Brain microvascular endothelial cell (primary cell): ENCODE measurements at regions not wholly inside any gene's neighbourhood (a gene's known extent, or its start where the extent isn't known, plus 50 kb on each side); places are given as distances from the start of the nearest gene placed in this dataset.

Source experiments
- DNase-seq: peaks from one replicate; pipeline ENCODE4 v3.0.0-alpha.2; 2020
- H3K27ac ChIP-seq: fragments of 250-450 bp; sonication (Bioruptor Pico); 2 replicates; pipeline ENCODE4 v1.5.1; 2020; ENCODE audit warnings: mild to moderate bottlenecking, moderate library complexity
- H3K27me3 ChIP-seq: fragments of 250-450 bp; sonication (Bioruptor Pico); replicated peaks from 2 replicates; pipeline ENCODE4 v1.5.1; 2020; ENCODE audit warnings: mild to moderate bottlenecking
- H3K36me3 ChIP-seq: fragments of 250-450 bp; sonication (Bioruptor Pico); replicated peaks from 2 replicates; pipeline ENCODE4 v1.5.1; 2020; ENCODE audit warnings: mild to moderate bottlenecking
- H3K4me3 ChIP-seq: 2 replicates; pipeline ENCODE4 v1.5.1; 2011; ENCODE audit warnings: low read depth, mild to moderate bottlenecking, control low read depth, low read length, moderate library complexity
- in situ Hi-C: cut with HindIII; loops from 2 replicates; pipeline ENCODE4 v1.10.0; 2017; ENCODE audit warnings: low sequenced_read_pairs, low pct_ligation_motif_present
- TF ChIP-seq, protein P1 (sequence below): IDR thresholded peaks from 2 replicates; pipeline ENCODE4 v1.5.1; 2011; ENCODE audit warnings: low read depth, mild to moderate bottlenecking, moderate library complexity, low read length, control low read depth, inconsistent platforms; ENCODE audit errors: missing control alignments

DNA sequence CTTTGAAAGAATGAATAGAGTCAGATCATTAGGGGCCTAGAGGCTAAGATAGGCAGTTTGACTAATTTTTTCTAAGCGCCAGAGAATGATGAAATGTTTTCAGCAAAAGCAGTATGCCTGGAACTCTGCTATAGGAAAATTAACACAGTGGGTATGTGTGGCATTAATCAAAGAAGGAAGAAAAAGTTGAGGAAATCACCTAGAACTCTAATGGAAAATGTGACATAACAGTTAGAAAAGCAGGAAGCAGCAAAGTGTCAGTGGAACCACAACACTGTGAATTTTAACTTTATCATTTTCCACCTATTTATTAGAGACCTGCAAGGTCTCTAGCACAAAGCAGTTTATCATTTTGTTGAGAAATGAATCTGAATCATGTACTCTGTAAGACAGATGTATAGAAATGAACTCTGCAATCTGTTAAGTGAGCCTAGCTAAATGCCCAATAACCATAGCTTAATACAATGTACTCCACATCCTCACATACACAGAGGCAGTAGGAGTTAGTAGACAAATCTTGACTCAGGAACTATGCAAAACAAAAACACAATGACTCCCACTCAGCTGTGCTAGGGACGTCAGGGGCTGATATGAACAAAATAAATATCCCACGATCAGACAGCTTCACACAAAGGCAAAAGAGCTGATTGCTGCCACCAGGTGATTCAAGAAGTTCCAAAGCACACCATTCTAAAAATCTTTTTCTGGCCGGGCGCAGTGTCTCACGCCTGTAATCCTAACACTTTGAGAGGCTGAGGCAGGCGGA, 500.7 kb upstream of the NFIA start:
- Histone ChIP-seq H3K27me3 (no peaks in the 10 kb centered on the region), H3K36me3 (no peaks in the 10 kb centered on the region), H3K27ac (peak overlapping the region; percentile 60), H3K4me3 (no peak overlapping the region)
- in situ Hi-C loops, result no loop called here
- TF ChIP-seq, protein P1, sequence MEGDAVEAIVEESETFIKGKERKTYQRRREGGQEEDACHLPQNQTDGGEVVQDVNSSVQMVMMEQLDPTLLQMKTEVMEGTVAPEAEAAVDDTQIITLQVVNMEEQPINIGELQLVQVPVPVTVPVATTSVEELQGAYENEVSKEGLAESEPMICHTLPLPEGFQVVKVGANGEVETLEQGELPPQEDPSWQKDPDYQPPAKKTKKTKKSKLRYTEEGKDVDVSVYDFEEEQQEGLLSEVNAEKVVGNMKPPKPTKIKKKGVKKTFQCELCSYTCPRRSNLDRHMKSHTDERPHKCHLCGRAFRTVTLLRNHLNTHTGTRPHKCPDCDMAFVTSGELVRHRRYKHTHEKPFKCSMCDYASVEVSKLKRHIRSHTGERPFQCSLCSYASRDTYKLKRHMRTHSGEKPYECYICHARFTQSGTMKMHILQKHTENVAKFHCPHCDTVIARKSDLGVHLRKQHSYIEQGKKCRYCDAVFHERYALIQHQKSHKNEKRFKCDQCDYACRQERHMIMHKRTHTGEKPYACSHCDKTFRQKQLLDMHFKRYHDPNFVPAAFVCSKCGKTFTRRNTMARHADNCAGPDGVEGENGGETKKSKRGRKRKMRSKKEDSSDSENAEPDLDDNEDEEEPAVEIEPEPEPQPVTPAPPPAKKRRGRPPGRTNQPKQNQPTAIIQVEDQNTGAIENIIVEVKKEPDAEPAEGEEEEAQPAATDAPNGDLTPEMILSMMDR, result no peak
- peak; percentile 85 for DNase-seq

DNA sequence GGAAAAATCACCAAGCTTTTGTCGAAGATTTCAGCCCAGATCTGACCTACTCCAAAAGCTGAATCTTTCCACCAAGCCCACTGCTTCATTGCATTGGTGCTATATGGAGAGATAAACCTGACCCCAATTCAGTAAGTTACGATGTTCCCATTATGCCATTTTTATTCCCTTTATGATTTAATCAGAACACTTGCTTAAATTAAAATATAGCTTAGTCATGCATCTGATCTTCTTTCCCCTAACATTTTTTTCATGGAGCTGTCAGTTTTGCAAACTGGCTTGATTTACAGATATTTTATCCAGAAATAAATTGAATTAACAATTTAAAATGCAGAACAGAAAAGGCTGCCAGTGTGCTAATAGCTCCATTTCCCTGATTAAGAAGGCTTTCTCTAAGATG, 503.5 kb upstream of the C1orf87 start:
- Histone ChIP-seq H3K4me3 (no peak overlapping the region), H3K27ac (no peak overlapping the region), H3K36me3 (no peaks in the 10 kb centered on the region), H3K27me3 (no peaks in the 10 kb centered on the region)
- TF ChIP-seq, protein P1, result no peak
- no peak for DNase-seq
- in situ Hi-C loops, result no loop called here

DNA sequence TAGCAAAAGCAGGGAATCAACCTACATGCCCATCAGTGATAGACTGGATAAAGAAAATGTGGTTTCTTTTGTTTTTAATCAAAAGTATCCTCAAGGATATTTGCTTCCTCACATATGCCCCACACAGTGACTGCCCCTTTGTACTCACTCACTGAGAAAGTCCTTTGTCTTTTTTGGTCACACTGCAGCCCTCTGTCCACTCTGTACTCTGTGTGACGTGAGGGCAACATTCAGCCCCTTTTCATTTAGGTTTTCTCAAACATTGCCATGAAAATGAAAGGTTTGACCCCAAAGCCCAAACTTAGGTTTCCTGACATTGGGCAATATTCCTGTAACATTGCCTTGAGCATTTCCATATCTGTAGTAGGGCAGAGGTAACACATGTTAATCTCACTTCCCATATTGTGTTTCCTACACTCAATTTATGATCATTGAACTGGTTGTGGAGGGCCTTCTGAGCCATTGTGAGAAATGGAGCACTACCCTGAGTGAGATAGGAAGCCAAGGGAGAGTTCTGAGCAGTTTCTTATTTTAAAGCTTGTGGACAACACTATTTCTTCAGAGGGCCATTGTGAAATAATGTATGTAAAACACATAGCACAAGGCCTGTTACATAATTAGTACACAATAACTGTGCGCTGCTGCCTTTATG, 501.9 kb upstream of the C1orf87 start:
- H3K27me3 ChIP-seq, result no peaks in the 10 kb centered on the region
- DNase-seq, result no peak
- H3K27ac ChIP-seq, result no peak overlapping the region
- TF ChIP-seq, protein P1, result no peak
- H3K4me3 ChIP-seq, result no peak overlapping the region
- in situ Hi-C loops, result no loop called here
- H3K36me3 ChIP-seq, result no peaks in the 10 kb centered on the region

DNA sequence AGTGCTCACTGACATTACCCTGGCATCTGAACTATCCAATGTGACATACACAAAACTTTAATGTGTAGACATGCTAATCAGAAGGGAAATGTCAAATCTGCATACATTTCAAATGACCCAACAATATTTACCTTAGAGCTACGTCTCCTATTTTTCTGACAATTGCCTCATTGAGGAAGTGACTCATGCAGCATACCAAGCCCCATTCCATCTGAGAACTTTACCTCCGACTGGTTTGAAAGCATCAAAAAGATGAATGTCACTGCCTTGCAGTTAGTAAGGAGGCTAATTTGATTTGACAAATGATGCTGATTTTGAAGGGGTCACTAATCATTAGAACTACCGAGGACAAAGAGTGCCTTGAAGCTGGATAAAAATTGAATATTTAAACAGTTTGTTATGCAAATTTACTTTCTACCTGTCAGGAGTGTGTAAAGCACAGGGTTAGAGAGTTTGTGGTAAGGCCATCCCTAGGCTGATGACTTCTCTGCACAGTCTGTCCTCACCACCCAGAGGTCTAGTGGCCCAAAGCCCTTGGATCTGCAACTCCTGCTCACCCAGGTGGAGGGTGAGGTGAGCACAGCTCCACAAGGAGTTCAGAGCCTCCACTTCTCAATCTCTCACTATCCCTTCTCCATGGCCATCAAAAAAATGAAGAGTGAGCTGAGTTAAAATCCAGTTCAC, 500.3 kb upstream of the C1orf87 start:
- peak; percentile 75 for DNase-seq
- in situ Hi-C loops, result no loop called here
- Histone ChIP-seq H3K4me3 (no peak overlapping the region), H3K27ac (peak overlapping the region; percentile 39), H3K36me3 (no peaks in the 10 kb centered on the region), H3K27me3 (no peaks in the 10 kb centered on the region)
- TF ChIP-seq, protein P1, result no peak

DNA sequence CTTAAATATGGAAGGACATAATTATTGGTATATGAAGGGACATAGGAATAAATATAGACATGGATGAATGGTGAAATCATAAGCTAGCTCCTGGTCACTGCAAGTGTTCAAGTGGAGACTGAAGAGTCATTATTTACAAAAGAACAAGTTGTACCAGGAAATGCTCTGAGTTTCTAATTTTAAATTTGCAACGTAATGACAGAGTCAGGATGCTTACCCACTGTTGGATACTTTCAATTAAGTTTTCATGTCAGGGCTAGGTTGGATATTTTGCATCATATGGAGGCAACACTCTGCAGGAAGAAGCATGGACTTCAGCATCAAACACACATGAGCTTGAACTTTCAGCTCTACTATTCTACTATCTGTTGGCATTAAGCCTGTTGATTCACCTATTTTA, 499.6 kb upstream of the C1orf87 start:
- Histone ChIP-seq H3K27ac (peak overlapping the region; percentile 39), H3K36me3 (no peaks in the 10 kb centered on the region), H3K27me3 (no peaks in the 10 kb centered on the region), H3K4me3 (no peak overlapping the region)
- TF ChIP-seq, protein P1, result no peak
- in situ Hi-C loops, result no loop called here
- no peak for DNase-seq
